ENCODE measurements at regions not wholly inside any gene's neighbourhood (a gene's known extent, or its start where the extent isn't known, plus 50 kb on each side); places are given as distances from the start of the nearest gene placed in this dataset.

- DNase-seq (ENCODE audit: extremely low read depth, low read depth, low spot score): no peak
Observed at GRCh38 chr20:21583486-21584168, 69.8 kb upstream of the NKX2-2 start.

GRCh38 chr20:21577551-21577950, 63.7 kb upstream of the NKX2-2 start:
- DNase-seq (ENCODE audit: extremely low read depth, low read depth, low spot score): no peak

GRCh38 chr20:21575981-21576740, 62.3 kb upstream of the NKX2-2 start:
- no peak for DNase-seq (ENCODE audit: extremely low read depth, low read depth, low spot score)

- DNase-seq (ENCODE audit: extremely low read depth, low read depth, low spot score): no peak
Observed at GRCh38 chr20:21575167-21575566, 61.3 kb upstream of the NKX2-2 start.

- DNase-seq (ENCODE audit: extremely low read depth, low read depth, low spot score): no peak
Observed at GRCh38 chr20:21574443-21574842, 60.6 kb upstream of the NKX2-2 start.

GRCh38 chr20:21573259-21573658, 59.4 kb upstream of the NKX2-2 start:
- DNase-seq (ENCODE audit: extremely low read depth, low read depth, low spot score): no peak

- peak; percentile 5 for DNase-seq (ENCODE audit: extremely low read depth, low read depth, low spot score)
Observed at GRCh38 chr20:21571841-21572690, 58.2 kb upstream of the NKX2-2 start.

GRCh38 chr20:21570285-21570992, 56.6 kb upstream of the NKX2-2 start:
- DNase-seq (ENCODE audit: extremely low read depth, low read depth, low spot score): no peak

GRCh38 chr20:21569586-21569985, 55.7 kb upstream of the NKX2-2 start:
- DNase-seq (ENCODE audit: extremely low read depth, low read depth, low spot score): no peak

- no peak for DNase-seq (ENCODE audit: extremely low read depth, low read depth, low spot score)
Observed at GRCh38 chr20:21564127-21564773, 50.4 kb upstream of the NKX2-2 start.
